Non-pigmented ciliary epithelial cell (primary cell): ENCODE measurements at regions not wholly inside any gene's neighbourhood (a gene's known extent, or its start where the extent isn't known, plus 50 kb on each side); places are given as distances from the start of the nearest gene placed in this dataset.
"Not testable (repeated sequence)": the region's sequence is repeated elsewhere in the genome, so short reads cannot be mapped to it uniquely, and the experiment has no call there.

ENCODE experiments used
- DNase-seq: peaks from one replicate; pipeline ENCODE4 v3.0.0-alpha.2; 2010; ENCODE audit warnings: low read depth

DNA sequence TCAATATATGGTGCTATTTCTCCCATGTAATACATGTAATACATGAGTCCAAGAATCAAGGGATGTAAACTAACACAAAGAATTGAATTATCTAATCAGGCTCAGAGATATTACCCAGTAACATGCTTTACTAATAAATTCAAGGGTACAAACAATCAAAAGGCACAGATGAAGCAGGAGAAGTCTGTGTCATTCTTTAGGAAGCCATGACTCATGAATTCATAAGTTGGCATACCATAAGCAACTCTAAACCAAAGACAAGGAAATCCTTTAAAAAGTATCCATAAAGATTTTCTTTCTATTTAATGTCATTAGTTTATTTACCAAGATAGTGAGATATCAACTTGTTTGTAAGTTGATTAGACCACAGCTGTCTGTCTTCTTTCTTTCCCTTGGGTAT is 446.0 kb upstream of the IMPG1 start:
- no peak for DNase-seq

DNA sequence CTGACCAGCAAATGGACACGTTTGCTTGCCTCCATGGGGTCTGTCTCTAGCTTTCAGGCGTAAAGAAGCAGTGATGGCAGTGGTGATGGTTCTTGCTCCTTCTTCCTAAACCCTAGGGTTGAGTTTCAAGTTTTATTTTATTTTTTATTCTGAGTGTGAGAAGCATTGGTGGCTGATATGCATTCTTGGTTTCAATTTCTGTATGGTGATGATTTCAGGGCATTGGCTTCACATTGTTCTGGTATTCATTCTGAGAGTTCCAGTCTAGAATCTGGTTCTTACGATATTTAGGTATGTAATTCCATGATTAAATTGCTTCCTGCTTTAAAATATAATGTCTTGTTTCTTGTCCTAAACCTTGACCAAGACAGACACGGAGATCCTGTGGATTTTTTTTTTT is 444.5 kb upstream of the IMPG1 start:
- no peak for DNase-seq

DNA sequence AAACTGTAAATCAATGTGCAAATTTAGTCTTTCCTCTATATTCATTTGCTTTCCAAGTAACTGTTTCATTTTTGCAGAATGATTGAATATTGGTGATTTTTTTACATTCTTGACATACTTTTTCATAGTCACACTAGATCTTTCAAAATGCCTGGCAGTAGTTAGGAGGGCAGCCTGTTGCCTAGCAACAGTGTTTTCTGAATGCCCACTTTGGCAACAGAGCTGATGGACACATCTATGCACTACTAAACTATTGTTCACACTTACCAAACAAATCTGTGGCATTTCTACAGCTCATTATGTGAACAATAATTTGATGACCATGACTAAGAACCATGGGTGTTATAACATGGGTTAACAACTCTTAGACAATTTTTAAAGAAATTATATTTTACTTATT is 438.0 kb upstream of the IMPG1 start:
- DNase-seq: no peak

DNA sequence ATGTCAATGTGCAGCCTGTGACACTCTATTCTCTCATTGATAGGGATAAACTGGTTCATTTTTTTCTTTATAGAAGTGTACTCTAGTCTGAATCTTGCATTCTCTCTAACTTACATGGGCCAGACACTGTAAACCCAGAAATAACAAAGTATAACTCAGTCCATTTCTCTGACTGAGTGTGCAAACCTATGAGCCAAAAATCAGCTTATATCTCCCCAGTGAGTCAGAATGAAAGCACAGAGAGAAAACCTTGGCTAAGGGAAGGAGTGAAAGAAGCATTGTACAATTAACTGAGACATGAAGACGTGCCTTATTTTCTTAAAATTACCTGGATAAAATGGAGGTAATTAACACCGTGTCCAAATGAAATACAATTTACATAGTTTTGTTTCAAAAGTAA is 436.9 kb upstream of the IMPG1 start:
- no peak for DNase-seq

DNA sequence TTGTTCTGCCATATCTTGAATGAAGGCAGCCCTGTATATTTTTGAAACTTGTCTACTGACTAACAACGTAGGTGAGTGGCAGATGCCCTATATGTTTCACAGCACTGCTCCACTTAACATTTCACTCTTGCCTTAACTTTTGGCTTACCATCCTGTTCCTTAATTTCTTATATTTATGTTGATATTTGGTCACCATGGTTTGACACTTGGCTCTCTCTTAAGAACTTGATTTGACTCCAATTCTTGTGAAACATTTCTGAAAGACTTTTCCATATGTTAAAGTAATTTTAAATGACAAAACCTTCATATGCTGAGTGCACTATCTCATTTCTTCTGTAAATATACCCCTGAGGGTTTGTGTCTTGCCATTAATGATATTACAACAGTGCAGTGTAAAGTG is 434.3 kb upstream of the IMPG1 start:
- no peak for DNase-seq

DNA sequence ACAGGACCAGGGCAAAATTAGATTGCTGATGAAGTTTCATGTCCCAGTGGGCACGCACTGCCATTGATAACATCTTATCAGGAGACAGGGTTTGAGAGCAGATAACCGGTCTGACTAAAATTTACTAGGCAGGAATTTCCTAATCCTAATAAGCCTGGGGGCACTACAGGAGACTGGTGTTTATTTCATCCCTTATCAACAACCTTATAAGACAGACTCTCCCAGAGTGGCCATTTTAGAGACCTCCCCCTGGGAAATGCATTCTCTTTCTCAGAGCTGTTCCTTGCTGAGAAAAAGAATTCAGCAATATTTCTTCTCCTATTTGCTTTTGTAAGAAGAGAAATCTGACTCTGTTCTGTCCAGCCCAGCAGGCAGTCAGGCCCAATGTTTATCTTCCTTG is 423.4 kb upstream of the IMPG1 start:
- DNase-seq: no peak

DNA sequence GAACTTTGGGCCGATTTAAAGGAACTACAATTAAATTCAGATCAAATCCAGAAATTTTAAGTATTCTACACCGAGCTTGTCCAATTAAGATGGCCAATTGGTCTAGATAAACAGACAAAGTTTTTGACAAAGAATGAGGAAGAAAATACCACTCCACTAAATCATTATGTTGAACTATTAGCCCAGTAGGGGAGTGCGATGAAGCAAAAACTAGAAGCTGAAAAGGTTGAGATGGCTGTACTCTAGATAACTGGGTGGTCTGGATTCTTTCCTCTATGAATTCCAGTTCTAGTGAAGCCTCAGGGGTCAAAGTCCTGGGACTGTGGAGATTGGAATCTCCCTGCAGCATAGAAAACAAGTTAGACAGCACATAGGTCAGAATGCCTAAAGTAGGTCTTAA is 418.9 kb upstream of the IMPG1 start:
- DNase-seq: not testable (repeated sequence)

DNA sequence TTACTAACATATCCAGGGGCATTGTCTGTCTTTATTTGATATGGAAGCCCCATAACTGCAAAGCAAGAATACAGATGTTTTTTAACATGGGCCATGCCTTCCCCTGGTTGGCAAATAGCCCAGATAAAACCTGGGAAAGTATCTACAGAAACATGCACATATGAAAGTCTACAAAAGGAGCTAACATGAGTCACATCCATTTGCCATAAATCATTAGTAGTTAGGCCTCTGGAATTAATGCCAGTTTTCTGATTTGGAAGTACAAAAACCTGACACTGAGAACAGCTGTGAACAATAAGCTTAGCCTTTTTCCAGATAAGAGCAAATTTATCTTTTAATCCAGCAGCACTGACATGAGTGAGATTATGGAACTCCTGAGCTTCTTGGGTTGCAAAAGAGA is 418.0 kb upstream of the IMPG1 start:
- DNase-seq: no peak

DNA sequence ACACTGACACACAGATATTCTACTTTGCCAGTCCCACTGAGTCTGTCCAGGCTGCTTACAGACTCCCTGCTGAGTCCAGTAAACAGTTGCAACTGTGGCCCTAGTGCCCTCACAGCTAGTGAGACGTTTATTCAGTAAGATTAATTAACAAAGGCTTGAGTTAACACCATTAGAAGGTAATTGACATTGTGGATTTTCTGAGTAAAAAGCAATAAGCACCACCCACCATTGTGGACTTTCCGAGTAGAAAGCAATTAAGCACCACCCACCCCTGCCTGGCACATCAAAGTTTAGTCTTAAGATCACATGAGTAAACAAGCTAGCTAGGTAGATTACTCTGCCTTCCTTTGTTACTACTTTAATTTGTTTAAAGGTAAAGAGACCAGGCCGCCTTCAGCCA is 408.6 kb upstream of the IMPG1 start:
- no peak for DNase-seq

DNA sequence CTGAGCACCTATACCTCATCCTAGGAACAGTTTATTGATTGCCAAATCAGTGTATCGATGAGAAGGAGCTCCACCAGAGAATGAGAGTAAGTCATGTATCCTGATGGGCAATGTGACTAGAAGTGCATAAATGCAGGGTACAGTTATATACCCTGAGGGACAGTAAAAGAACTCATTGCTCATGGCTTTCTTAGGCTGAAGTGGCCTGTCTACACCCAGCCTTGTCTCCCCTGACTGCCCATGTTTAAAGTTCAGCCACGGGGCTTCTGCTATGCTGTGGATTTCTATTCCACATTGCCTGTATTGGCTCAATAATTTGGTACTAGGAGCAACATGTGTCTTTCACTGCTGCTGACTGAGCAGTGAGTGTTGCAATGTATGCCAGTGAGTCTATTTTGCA is 400.4 kb upstream of the IMPG1 start:
- no peak for DNase-seq

DNA sequence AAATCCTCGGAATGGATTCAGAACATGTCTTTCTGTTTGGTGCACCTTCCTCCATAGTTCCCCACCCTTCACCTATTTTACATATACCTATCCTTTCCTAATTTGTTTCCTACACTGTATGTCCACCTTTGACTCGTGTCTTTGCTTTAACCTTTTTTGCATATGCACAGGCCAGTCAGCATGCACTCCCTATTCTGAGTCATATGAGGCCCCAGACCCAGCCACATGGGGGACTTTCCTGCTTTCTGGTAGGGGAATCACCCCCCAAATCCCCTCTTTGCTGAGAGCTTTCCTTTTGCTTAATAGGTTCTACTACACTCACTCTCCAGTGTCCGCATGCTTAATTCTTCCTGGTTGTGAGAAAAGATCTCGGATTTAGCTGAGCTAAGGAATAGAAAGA is 393.8 kb upstream of the IMPG1 start:
- DNase-seq: no peak

DNA sequence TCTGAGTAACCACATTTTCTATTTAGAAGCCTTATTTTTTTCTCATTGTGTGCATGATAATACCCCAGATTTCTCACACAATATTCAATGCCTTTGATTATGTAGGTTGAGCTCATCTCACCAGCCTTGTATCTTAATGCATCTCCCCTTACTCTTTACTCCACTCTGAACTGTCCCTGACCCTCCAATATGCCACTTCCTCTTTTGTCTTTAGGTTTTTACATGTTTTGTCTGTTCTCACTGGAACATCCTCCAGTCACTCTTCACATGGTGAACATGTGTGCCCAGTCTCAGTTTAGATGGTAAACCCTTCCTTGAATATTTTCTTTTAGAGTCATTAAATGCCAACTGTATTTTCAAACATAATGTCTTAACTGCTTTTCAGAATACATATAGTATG is 392.9 kb upstream of the IMPG1 start:
- no peak for DNase-seq

DNA sequence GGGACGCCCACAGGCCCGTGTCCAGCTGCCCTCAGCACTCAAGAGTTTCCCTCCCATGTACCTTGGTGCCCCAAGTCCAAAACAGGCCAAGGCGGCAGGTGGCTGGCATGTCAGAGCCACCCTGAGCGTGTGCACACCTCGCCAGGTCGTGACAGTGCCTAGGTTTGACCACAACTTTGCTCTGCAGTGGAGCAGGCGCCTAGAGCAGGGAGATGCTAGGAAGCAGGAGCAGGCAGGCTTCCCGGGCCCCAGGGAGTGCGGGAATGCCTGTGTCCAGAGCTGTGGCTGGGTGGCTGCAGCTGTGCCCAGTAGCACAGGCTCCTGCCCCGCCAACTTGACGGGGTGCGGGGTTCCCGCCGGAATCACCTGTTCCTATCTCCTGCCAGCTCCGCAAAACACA is 380.8 kb upstream of the IMPG1 start:
- no peak for DNase-seq

DNA sequence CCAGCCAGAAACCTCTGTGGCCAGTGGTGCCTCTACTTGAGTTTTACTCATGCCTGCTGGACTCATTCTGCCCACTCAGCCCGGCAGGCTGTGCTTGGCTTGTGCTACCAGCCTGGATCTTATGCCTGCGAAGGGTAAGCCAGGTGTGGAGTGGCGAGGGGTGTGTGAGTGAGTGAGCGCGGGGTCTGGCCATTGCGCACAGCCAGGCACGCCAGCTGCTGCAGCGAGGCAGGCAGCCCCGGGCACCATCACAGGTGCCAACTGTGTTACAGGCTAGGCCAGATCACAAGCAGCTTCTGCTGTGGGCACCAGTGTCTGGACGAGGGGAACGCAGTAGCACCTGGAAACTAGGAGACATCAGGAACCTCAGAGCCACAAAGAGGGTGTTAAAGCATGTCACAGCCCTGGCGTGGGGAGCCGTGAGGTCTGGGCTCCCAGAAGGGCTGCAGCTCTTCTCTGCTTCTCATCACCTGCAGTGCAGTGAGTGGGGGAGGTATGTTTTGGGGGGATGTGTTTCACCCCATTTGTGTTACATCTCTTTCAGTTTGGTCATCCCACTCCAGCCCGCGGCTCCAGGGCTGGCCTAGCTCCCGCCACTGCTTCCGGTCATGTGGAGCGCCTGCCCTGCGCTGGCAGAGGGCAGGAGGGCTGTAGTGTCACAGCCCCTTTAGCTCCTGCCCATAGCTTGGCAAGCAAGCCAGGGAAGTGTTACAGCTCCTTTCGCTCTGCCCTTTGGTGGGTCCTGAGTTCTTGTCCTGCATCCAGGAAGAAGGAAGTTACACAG is 379.7 kb upstream of the IMPG1 start:
- no peak for DNase-seq

DNA sequence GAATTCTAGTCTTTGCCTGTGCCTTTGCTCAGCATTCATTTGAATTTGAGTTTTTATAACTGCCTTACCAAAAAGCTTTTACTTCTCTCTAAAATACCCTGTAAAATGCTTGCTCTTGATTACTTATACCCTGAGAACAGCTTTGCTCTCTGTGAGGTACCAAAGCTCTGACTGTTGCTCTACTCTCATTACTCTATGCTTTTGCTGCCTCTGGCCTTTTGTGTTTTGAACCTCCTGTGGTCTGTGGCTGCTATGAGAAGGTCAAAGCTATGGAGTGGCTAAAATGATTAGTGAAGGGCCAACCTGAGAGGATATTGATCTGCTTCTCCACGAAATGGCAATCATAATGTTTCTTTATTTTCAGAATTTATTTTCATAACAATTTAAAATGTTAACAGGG is 375.6 kb upstream of the IMPG1 start:
- DNase-seq: no peak

DNA sequence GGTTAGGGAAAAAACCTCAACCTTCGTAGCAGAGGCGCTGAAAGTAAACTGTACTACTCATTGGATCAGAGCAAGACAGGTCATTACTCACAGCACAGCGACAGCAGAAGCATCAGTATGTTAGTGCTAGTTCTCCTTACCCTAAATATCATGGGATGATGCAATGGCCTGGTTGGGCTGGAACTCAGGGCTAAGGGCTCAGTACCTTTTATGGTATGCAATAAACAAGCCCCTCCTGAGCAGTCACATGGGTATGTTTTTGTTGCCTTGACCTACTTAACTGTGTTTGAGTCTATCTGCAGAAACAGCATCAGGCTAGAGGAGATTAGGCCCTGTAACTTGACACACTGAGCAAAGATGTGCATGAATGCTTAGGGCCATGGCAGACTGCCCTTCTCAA is 369.4 kb upstream of the IMPG1 start:
- DNase-seq: no peak

DNA sequence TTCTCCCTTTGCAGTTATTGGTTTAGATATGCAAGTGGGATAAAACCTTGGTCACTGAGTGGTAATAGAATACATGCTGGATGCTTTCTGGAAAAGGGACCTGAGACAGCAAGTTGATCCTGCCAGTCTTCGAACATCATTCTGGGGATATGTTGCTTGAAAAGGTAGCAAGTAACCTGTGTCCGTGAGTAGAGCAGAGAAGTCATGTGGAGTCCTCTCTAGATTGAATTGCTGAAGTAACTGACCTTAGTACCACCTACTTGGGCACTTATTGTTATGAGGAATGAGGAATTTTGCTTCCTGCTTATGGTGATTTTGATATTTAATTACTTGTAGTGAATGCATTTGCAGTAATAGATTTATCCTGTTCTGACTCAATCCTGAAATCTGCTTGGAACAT is 367.3 kb upstream of the IMPG1 start:
- no peak for DNase-seq

DNA sequence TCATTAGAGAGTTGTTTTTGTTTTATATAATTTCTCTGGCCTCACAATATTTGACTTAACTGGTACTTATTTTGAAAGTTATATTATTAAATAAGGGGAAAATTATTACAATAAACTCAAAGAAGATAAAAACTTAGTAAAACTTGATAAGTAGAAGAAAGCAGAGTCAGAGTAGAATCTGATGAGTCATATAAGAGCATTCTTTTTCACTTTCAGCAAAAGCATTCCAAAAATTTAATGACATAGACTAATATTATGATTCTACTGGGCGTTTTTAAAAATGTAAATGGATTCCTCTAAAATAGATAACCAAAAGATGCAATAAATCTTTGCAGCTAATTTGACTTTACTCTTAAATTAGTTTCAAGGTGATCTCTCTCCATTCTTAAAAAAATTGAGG is 366.3 kb upstream of the IMPG1 start:
- no peak for DNase-seq

DNA sequence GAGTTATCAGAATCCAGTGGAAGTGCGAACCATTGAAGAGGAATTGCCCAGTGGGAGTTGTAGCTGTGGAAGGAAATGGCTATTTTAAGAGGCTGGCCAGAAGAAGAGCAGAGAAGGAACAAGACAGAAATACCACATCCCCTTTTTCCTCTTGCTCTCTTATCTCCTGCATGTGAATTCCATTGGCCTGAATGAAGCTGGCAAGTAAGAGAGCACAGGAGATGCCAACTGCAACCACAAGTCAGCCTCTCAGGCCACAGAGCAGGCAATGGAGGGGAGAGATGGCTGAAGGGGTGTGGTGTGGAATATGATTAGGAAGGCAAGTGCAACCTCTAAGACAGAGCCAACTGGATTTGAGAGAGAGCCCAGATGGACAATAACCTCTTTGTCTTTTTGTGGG is 362.7 kb upstream of the IMPG1 start:
- no peak for DNase-seq

DNA sequence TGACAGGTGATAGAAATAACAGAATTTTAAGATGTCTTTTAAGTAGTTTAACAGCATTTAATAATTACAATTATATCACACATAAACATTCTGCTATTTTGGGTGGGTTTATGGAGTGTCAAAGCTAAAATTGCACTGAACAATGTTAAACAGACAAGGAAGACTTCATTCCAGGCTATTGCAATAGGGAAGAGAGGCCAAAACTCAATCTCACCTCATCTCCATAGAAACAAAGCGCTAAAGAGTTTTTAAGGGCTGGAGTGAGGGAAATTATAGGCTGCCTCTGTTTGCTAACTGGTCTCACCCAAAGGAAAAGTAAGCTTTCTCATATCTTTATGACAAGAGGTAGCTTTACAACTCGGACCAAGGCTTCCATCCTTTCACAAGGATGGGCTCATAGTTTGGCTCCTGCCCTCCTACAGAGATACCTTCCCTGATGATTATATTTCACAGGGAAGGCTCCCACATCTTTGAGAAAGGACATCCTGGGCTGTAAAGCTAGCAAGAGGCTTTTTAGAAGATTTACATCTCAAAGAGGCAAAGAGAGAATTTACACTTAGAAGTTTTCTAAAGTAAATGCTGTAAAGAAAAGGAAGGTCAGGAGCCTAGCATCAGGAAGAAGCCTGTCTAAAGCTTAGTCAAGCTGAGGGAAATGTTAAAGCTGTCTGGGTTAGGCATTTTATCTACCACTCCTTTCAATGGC is 350.2 kb upstream of the IMPG1 start:
- no peak for DNase-seq

DNA sequence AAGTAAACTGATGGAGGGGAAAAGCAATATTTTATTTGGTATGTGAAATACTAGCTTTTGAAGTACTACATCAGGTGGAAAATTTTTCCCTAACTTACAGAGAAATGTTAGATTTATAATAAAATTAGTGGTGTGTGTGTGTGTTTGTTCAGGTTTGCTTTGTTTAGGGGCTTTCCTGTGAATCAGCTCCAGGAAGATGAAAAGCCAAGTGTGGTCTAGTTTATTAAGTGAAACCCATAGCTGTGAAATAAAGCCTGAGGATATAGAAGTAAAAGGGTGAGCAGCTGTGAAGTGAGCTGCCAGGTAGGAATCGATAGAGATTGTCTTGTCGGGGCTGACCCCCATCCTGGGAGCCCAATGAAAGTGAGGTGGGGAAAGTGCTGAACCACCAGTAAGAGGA is 347.6 kb upstream of the IMPG1 start:
- no peak for DNase-seq

DNA sequence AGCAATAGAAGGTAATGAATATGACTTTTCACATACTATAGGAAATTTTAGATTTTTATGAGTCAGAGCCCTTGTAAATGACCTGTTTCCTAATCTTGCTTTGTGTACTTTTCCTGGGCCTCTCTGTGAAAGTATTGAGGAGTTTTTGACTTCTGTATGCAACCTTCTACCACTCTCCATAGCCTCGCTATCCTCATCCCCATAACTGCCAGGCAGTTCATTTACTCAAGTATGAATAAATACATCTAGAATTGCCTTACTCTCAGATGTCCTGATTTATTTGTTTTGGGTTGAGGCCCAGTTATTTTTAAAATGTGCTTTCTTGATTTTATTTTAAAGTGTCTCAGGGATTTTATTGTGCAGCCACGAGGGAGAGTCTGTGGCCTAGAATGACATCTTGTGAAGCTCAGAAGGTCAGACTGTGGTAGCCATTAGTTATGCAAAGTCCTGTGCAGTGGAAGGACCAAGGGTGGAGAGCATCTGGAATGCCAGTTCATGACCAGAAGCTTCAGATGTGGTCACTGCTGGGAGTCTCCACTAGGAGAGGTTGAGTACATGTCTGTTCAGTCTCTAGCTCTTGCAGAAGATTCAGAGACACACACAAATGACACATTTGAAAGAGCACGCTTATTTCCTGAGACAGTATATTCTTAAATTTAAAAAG is 346.2 kb upstream of the IMPG1 start:
- DNase-seq: no peak

DNA sequence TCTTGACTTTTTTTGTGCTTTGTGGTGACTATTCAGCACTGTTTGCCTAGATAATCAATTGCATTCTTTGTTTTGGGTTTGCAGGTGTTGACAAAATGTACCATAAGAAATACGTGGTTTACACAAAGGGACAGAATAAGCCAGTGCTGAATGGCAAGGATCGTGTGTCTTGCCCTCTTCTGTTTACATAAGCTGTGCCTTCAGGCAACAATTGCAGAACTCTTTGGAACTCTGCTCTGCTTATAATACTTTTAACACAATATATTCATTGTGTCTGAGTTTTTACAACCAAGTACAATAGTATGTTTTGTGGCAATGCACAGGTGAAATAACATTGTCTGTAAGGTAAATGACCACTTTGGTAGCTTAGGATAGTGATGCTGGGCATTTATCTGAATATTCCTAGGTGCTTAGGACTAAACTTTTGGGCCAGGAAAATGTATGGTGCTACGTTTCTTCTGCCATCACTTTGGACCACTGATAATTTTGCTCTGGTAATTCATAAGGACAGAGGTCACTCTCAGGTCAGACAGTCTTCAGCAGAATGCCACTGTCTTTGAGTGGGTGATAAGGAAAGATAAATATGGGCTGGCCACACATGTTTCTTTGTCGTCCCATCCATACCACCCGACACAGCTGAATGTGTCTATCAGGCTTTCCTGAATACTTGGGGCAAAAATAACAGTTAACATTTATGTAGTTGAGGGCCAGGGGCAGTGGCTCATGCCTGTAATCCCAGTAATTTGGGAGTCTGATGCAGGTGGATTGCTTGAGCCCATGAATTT is 344.6 kb upstream of the IMPG1 start:
- DNase-seq: no peak
